Natural killer cell (primary cell): ENCODE measurements at regions not wholly inside any gene's neighbourhood (a gene's known extent, or its start where the extent isn't known, plus 50 kb on each side); places are given as distances from the start of the nearest gene placed in this dataset.
A peak's percentile ranks its signal among the peaks of the same experiment; 100 is the strongest.

ENCODE experiments used
- ATAC-seq, 3 donors: fragments of 150-1000 bp in 2 of 3; fragments of 200-7000 bp in 1 of 3; cut with Tn5 transposase; 1 replicate in 1 of 3; 2 replicates in 2 of 3; pipeline ENCODE4 v1.10.0; 2021; ENCODE audit warnings: mild to moderate bottlenecking in 2 of 3, moderate library complexity in 2 of 3
- DNase-seq, 2 donors: peaks; one replicate each; pipeline versions ENCODE4 v3.0.0 to v3.0.0-alpha.2; 2013 to 2021; ENCODE audit warnings: mixed read lengths in 1 of 2
- H3K27ac ChIP-seq: one replicate; pipeline ENCODE4 v1.5.1; 2013; ENCODE audit warnings: mild to moderate bottlenecking, low read length
- H3K27me3 ChIP-seq: one replicate; pipeline ENCODE4 v1.6.1; 2013; ENCODE audit warnings: low read length; ENCODE audit not compliant: control insufficient read depth, insufficient read depth
- H3K36me3 ChIP-seq: one replicate; pipeline ENCODE4 v1.6.1; 2013; ENCODE audit warnings: low read length; ENCODE audit not compliant: control insufficient read depth, insufficient read depth
- H3K4me1 ChIP-seq: one replicate; pipeline ENCODE4 v1.6.1; 2013; ENCODE audit warnings: low read length; ENCODE audit not compliant: control insufficient read depth, insufficient read depth
- H3K4me3 ChIP-seq: one replicate; pipeline ENCODE4 v1.5.1; 2013; ENCODE audit warnings: low read length
- H3K9me3 ChIP-seq: one replicate; pipeline ENCODE4 v1.6.1; 2013; ENCODE audit warnings: low read length; ENCODE audit not compliant: control insufficient read depth, insufficient read depth
- H3K27ac Mint-ChIP-seq, 2 donors: one replicate each; pipeline ENCODE4 v1.8.0; 2022; ENCODE audit warnings: mild to moderate bottlenecking in 2 of 2, mixed read lengths in 2 of 2, moderate library complexity in 1 of 2
- H3K27me3 Mint-ChIP-seq, 2 donors: one replicate each; pipeline ENCODE4 v1.8.0; 2022; ENCODE audit warnings: low read depth in 2 of 2, mixed read lengths in 2 of 2
- H3K36me3 Mint-ChIP-seq: one replicate; pipeline ENCODE4 v1.8.0; 2022; ENCODE audit warnings: mixed read lengths
- H3K4me1 Mint-ChIP-seq, 2 donors: one replicate each; pipeline ENCODE4 v1.8.0; 2022; ENCODE audit warnings: mixed read lengths in 2 of 2
- H3K4me3 Mint-ChIP-seq: one replicate; pipeline ENCODE4 v1.8.0; 2022; ENCODE audit warnings: mild to moderate bottlenecking, moderate library complexity, mixed read lengths
- H3K9me3 Mint-ChIP-seq, 2 donors: one replicate each; pipeline ENCODE4 v1.8.0; 2022; ENCODE audit warnings: mixed read lengths in 2 of 2
- WGBS: methylation state at CpG from one replicate; pipeline ENCODE4 v1.1.7; 2013; ENCODE audit warnings: missing lambda C conversion rate; ENCODE audit not compliant: insufficient coverage; 5-methylcytosine and 5-hydroxymethylcytosine counted together
- intact Hi-C: fragments of 100-400 bp; cut with micrococcal nuclease; formaldehyde crosslinking; loops from one replicate; pipeline ENCODE4 v1.14.2; 2022
- TF ChIP-seq, protein P1 (sequence below): fragments of 200-600 bp; IDR thresholded peaks from one replicate; pipeline ENCODE4 v1.8.0; 2022; ENCODE audit warnings: antibody characterized with exemption

DNA sequence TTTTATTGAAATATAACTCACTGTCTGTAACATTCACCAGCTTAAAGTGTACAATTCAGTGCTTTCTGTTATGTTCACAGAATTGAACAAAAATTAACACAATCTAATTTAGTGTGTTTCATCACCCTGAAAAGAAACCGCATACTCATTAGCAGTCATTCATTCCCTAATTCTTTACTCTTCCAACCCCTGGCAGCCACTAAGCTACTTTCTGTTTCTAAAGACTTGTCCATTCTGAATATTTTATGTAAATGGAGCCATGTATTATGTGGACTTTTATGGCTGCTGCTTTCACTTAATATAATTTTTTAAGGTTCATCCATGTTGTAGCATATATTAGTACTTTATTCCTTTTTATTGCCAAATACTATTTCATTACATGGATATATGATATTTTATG lies 94.7 kb upstream of the ATP8A1 start:
- Mint-ChIP-seq H3K4me3 (no peak overlapping the region), H3K9me3 (no peaks in the 10 kb centered on the region), H3K27ac (no peak overlapping the region), H3K4me1 (no peaks in the 10 kb centered on the region), H3K27me3 (peaks cover 4 to 7% of the 10 kb centered on the region in 2 donors), H3K36me3 (no peaks in the 10 kb centered on the region)
- Histone ChIP-seq H3K27me3 (no peaks in the 10 kb centered on the region), H3K4me1 (no peaks in the 10 kb centered on the region), H3K27ac (no peak overlapping the region), H3K4me3 (no peak overlapping the region), H3K9me3 (no peaks in the 10 kb centered on the region), H3K36me3 (no peaks in the 10 kb centered on the region)
- DNase-seq = no peak
- intact Hi-C loops = no loop called here
- WGBS = 86% methylated on average over 1 of the region's 1 CpG
- TF ChIP-seq, protein P1, sequence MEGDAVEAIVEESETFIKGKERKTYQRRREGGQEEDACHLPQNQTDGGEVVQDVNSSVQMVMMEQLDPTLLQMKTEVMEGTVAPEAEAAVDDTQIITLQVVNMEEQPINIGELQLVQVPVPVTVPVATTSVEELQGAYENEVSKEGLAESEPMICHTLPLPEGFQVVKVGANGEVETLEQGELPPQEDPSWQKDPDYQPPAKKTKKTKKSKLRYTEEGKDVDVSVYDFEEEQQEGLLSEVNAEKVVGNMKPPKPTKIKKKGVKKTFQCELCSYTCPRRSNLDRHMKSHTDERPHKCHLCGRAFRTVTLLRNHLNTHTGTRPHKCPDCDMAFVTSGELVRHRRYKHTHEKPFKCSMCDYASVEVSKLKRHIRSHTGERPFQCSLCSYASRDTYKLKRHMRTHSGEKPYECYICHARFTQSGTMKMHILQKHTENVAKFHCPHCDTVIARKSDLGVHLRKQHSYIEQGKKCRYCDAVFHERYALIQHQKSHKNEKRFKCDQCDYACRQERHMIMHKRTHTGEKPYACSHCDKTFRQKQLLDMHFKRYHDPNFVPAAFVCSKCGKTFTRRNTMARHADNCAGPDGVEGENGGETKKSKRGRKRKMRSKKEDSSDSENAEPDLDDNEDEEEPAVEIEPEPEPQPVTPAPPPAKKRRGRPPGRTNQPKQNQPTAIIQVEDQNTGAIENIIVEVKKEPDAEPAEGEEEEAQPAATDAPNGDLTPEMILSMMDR = no peak
- ATAC-seq = no peak

- H3K9me3 Mint-ChIP-seq = no peaks in the 10 kb centered on the region
- no peak for DNase-seq
- Histone ChIP-seq H3K9me3 (no peaks in the 10 kb centered on the region), H3K4me1 (no peaks in the 10 kb centered on the region), H3K36me3 (no peaks in the 10 kb centered on the region), H3K27me3 (no peaks in the 10 kb centered on the region), H3K4me3 (no peak overlapping the region), H3K27ac (no peak overlapping the region)
- no peak overlapping the region for H3K4me3 Mint-ChIP-seq
- TF ChIP-seq, protein P1 = no peak
- 85% methylated on average over 2 of the region's 2 CpGs for WGBS
- no peak overlapping the region for H3K27ac Mint-ChIP-seq
- no peaks in the 10 kb centered on the region for H3K4me1 Mint-ChIP-seq
- H3K36me3 Mint-ChIP-seq = no peaks in the 10 kb centered on the region
- no peak for ATAC-seq
- intact Hi-C loops = loop anchor here (1.0 kb wide), 1 partner anchor 183 kb away; no protein-coding TSS in a partner anchor
- H3K27me3 Mint-ChIP-seq = peaks cover 0 to 3% of the 10 kb centered on the region in 2 donors
Measured at GRCh38 chr4:42750856-42751255, 94.0 kb upstream of the ATP8A1 start.

DNA sequence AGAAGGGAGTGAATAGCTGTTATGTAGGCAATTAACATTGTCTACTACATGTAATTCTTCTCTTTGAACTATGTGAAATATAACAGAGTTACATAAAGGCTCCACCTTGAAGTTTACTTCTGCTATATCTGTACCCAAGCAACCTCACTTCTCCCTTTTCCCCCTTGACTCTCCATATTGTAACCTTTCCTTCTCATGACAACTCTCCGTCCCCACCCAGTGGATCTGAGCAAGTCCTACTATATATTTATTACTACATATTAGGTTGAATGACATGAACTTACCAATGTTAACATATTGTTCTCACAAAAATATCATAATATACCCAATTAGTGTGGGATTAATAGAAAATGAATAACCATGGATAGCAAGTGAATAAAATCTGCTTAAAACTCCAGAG lies 93.2 kb upstream of the ATP8A1 start:
- H3K36me3 ChIP-seq = no peaks in the 10 kb centered on the region
- ATAC-seq = peak; percentile 52 to 79 (median 63)
- H3K27me3 Mint-ChIP-seq = peaks cover 0 to 3% of the 10 kb centered on the region in 2 donors
- H3K27ac Mint-ChIP-seq = no peak overlapping the region
- no peaks in the 10 kb centered on the region for H3K27me3 ChIP-seq
- no peaks in the 10 kb centered on the region for H3K36me3 Mint-ChIP-seq
- TF ChIP-seq, protein P1 = peak; percentile 47
- DNase-seq = peak in 1 of 2 donors; percentile 78
- no peak overlapping the region for H3K27ac ChIP-seq
- 43% methylated on average over 1 of the region's 1 CpG for WGBS
- intact Hi-C loops = loop anchor here (1.0 kb wide), 1 partner anchor 182 kb away; no protein-coding TSS in a partner anchor
- H3K9me3 Mint-ChIP-seq = no peaks in the 10 kb centered on the region
- no peaks in the 10 kb centered on the region for H3K4me1 ChIP-seq
- H3K4me3 Mint-ChIP-seq = no peak overlapping the region
- no peaks in the 10 kb centered on the region for H3K4me1 Mint-ChIP-seq
- no peak overlapping the region for H3K4me3 ChIP-seq
- no peaks in the 10 kb centered on the region for H3K9me3 ChIP-seq

- TF ChIP-seq, protein P1 = no peak
- DNase-seq (no peak), ATAC-seq (no peak)
- Histone ChIP-seq H3K4me1 (no peaks in the 10 kb centered on the region), H3K36me3 (no peaks in the 10 kb centered on the region), H3K4me3 (no peak overlapping the region), H3K27me3 (no peaks in the 10 kb centered on the region), H3K9me3 (no peaks in the 10 kb centered on the region), H3K27ac (no peak overlapping the region)
- no peaks in the 10 kb centered on the region for H3K9me3 Mint-ChIP-seq
- no peaks in the 10 kb centered on the region for H3K36me3 Mint-ChIP-seq
- H3K27me3 Mint-ChIP-seq = no peaks in the 10 kb centered on the region
- intact Hi-C loops = no loop called here
- no peak overlapping the region for H3K4me3 Mint-ChIP-seq
- H3K4me1 Mint-ChIP-seq = no peaks in the 10 kb centered on the region
- H3K27ac Mint-ChIP-seq = no peak overlapping the region
- 89% methylated on average over 2 of the region's 2 CpGs for WGBS
Measured at GRCh38 chr4:42747971-42748370, 91.1 kb upstream of the ATP8A1 start.
